ENCODE measurements at regions not wholly inside any gene's neighbourhood (a gene's known extent, or its start where the extent isn't known, plus 50 kb on each side); places are given as distances from the start of the nearest gene placed in this dataset.

DNA sequence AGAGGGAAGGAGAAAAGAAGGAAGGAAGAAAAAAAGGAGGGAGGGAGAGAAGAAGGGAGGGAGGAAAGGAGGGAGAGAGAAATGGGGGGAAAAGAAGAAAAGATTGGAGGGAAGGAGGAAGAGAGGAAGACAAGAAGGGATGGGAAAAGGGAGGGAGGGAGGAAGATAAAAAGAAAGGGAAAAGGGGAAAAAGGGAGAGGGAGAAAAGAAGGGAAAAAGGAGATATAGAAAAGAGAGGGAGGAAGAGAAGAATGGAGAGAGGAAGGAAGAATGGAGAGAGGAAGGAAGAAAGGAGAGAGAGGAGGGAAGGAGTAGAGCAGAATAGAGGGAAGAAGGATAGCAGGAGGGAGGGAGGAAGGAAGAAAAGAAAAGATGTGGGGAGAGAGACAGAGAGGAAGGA lies 334.6 kb downstream of the TSHZ3 start (continued):
- TF ChIP-seq, protein P1, sequence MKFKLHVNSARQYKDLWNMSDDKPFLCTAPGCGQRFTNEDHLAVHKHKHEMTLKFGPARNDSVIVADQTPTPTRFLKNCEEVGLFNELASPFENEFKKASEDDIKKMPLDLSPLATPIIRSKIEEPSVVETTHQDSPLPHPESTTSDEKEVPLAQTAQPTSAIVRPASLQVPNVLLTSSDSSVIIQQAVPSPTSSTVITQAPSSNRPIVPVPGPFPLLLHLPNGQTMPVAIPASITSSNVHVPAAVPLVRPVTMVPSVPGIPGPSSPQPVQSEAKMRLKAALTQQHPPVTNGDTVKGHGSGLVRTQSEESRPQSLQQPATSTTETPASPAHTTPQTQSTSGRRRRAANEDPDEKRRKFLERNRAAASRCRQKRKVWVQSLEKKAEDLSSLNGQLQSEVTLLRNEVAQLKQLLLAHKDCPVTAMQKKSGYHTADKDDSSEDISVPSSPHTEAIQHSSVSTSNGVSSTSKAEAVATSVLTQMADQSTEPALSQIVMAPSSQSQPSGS (IDR thresholded peaks at IDR 0.05; ENCODE audit: low read length), result no peak
- no peak for TF ChIP-seq MAFK (IDR thresholded peaks at IDR 0.05; ENCODE audit: low read depth, low read length)
- TF ChIP-seq CBX8 (IDR thresholded peaks at IDR 0.05; ENCODE audit: borderline replicate concordance, low read depth, low read length), result no peak
- TF ChIP-seq SAP30 (IDR thresholded peaks at IDR 0.05; ENCODE audit: insufficient read depth, insufficient replicate concordance, low read length), result no peak
- TF ChIP-seq SIRT6 (IDR thresholded peaks at IDR 0.05; ENCODE audit: low read length), result no peak
- no peak for TF ChIP-seq BACH1 (IDR thresholded peaks at IDR 0.05; ENCODE audit: low read length)
- no peak for TF ChIP-seq JUND (IDR thresholded peaks at IDR 0.05; ENCODE audit: low read length)
- no peak for TF ChIP-seq RNF2 (IDR thresholded peaks at IDR 0.05; ENCODE audit: borderline replicate concordance, low read depth, low read length, missing control alignments, poor library complexity, severe bottlenecking)
- TF ChIP-seq GTF2F1 (IDR thresholded peaks at IDR 0.05; ENCODE audit: borderline replicate concordance, low read depth, low read length), result no peak
- no peak for TF ChIP-seq SP2 (IDR thresholded peaks at IDR 0.05; ENCODE audit: low read length)
- TF ChIP-seq SRF (IDR thresholded peaks at IDR 0.05; ENCODE audit: low read depth, low read length), result no peak
- no peak for TF ChIP-seq POLR2A (IDR thresholded peaks at IDR 0.05; ENCODE audit: control extremely low read depth in 1 of 2, low read depth in 2 of 2, low read length in 2 of 2)
- no peak for TF ChIP-seq SIX5 (IDR thresholded peaks at IDR 0.05; ENCODE audit: low read depth, low read length)
- TF ChIP-seq FOSL1 (IDR thresholded peaks at IDR 0.05; ENCODE audit: insufficient read depth, low read depth, low read length), result no peak
